HG03460 (cell line): ENCODE measurements at regions not wholly inside any gene's neighbourhood (a gene's known extent, or its start where the extent isn't known, plus 50 kb on each side); places are given as distances from the start of the nearest gene placed in this dataset.

ENCODE experiments used
- ATAC-seq: cut with Tn5 transposase; IDR thresholded peaks from one replicate; pipeline ENCODE4 v1.9.1; 2021; ENCODE audit not compliant: unreplicated experiment

- ATAC-seq, result no peak
Observed at GRCh38 chr18:67300498-67300897, 216.0 kb downstream of the DSEL start.

GRCh38 chr18:67292814-67293213, 223.7 kb downstream of the DSEL start:
- ATAC-seq, result no peak

- no peak for ATAC-seq
Observed at GRCh38 chr18:67290421-67290820, 226.1 kb downstream of the DSEL start.

- no peak for ATAC-seq
Observed at GRCh38 chr18:67285583-67285982, 230.9 kb downstream of the DSEL start.

GRCh38 chr18:67282796-67283195, 233.7 kb downstream of the DSEL start:
- no peak for ATAC-seq

- no peak for ATAC-seq
Observed at GRCh38 chr18:67281746-67282145, 234.8 kb downstream of the DSEL start.

GRCh38 chr18:67280486-67281242, 235.9 kb downstream of the DSEL start:
- ATAC-seq, result no peak

GRCh38 chr18:67279988-67280387, 236.5 kb downstream of the DSEL start:
- ATAC-seq, result no peak

GRCh38 chr18:67278984-67279383, 237.5 kb downstream of the DSEL start:
- ATAC-seq, result no peak

- ATAC-seq, result no peak
Observed at GRCh38 chr18:67276638-67277037, 239.9 kb downstream of the DSEL start.

- no peak for ATAC-seq
Observed at GRCh38 chr18:67273288-67273687, 243.2 kb downstream of the DSEL start.

GRCh38 chr18:67269206-67269605, 247.3 kb downstream of the DSEL start:
- no peak for ATAC-seq

- no peak for ATAC-seq
Observed at GRCh38 chr18:67268530-67268929, 248.0 kb downstream of the DSEL start.

GRCh38 chr18:67266246-67267237, 250.0 kb downstream of the DSEL start:
- ATAC-seq, result no peak

- no peak for ATAC-seq
Observed at GRCh38 chr18:67265464-67266245, 250.9 kb downstream of the DSEL start.

GRCh38 chr18:67261931-67262552, 254.5 kb downstream of the DSEL start:
- ATAC-seq, result no peak

GRCh38 chr18:67260841-67261240, 255.7 kb downstream of the DSEL start:
- ATAC-seq, result no peak

- ATAC-seq, result no peak
Observed at GRCh38 chr18:67250776-67251424, 265.6 kb downstream of the DSEL start.

GRCh38 chr18:67243799-67244587, 272.5 kb downstream of the DSEL start:
- no peak for ATAC-seq
